GM11168 (cell line): ENCODE measurements at regions not wholly inside any gene's neighbourhood (a gene's known extent, or its start where the extent isn't known, plus 50 kb on each side); places are given as distances from the start of the nearest gene placed in this dataset.
"Not testable (repeated sequence)": the region's sequence is repeated elsewhere in the genome, so short reads cannot be mapped to it uniquely, and the experiment has no call there.

Experiments
- in situ Hi-C: fragments of 300-500 bp; cut with MboI; formaldehyde crosslinking; loops from one replicate; pipeline ENCODE4 v1.12.0; 2022; ENCODE audit warnings: low sequenced_read_pairs; ENCODE audit not compliant: unreplicated experiment

DNA sequence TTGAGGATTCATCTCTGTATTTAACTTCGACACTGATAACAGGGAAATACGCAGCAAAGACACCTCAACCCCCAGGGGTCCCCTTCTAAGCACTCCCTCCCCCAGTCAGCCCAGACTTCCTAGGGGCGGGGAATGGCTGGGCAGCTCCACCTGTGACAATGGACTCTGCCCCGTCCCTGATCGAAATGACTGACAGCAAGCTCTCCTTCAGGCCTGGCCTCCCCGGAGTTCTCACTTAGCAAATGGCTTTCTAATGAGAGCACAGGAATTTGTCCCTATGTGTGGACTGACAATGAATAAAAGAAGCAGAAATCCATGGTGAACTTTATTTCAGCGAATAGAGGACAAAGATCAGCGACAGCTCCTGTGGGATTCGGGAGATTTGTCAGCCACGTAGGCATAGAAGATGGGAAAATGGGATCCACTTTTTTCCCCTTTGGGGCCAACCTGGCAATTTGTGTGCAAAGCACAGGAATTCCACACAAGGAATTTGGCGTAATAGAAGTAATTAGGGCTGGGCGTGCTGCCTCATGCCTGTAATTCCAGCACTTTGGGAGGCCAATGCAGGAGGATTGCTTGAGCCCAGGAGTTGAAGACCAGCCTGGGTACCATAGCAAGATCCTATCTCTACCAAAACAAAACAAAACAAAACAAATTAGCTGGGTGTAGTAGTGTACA, 63.8 kb downstream of the TNFAIP2 start:
- in situ Hi-C loops, result no loop called here

DNA sequence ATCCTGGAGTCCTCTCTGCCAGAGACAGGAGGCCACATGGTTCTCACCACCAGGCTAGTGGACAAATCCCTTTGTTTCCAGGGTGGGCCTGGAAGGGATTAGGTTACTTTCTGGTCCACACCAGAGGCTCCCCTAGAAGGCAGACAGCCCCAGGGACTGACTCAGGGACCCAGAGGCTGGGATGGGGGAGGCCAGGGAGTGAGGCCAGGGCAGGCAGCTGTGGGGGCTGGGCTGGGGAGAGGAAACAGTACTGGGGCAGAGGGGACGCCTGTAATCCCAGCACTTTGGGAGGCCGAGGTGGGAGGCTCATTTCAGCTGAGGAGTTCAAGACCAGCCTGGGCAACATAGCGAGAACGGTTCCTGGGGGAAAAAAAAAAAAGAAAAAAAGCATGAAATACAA, 64.7 kb downstream of the TNFAIP2 start:
- in situ Hi-C loops, result no loop called here

DNA sequence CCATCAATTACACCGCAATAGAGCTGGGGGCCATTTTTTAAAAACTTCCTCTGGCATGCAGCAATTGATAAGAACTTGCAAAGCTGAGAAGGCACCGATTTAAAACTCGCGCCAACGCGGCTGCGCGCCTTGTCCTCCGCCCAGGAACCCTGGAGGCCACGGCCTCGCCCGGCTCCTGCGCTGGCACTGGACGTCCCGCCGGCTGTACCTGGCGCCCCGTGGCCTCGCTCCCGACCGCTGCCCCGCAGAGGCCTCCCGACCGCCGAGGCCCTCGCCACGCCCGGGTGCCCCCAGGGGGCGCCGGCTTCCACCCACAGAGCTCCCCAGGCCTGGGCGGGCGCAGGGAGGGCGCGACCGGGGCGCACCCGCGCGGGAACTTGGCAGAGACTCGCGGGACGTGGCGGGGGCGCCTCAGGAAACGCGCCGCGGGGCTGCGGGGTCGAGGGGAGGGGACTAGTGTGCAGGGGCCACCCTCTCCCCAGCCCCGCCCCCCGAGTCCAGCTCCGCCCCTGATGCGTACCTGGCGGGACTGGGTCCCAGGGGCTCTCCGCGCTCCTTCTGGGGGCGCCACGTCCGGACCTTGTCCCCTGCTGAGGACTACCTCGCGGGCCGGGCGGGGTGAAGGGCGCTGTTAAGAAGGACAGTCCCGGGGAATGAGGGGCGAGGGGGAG, 65.7 kb downstream of the TNFAIP2 start:
- in situ Hi-C loops, result no loop called here

DNA sequence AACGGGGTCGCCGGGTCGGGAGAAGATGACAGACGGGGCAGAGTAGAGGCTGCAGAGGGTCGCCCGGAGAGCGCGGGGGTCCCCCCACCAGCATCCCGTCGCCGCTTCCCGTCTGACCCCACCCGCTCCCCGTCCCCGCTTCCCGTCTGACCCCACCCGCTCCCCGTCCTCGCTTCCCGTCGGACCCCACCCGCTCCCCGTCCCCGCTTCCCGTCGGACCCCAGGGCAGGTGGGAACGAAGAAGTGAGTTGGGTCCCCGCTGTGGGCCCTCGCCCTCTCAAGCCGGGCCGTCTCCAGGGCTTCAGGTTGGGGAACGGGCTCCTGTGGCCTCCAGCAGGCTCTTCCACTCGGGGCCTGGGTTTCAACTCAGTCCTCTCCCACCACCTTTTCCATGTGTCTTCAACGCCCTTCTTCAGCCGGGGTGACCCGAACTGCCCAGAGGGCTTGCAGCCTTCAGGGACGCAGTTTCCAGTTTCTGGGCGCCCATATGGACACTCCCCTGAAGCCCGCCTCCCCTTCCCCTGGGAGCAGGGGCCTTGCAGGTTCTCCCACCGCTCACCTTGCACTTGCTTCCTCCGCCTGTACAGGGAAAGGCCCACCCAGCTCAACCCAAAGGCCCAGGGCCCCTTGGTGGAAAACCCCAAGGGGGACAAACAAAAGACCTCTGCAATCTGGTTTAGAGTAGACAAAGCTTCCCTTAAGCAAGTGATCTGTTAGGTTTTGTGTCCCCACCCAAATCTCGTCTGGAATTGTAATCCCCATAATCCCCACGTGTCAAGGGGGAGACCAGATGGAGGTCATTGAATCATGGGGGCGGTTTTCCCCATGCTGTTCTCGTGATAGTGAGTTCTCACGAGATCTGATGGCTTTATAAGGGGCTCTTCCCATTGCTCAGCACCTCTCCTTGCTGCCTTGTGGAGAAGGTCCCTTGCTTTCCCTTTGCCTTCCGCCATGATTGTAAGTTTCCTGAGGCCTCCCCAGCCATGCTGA, 66.5 kb downstream of the TNFAIP2 start:
- in situ Hi-C loops, result no loop called here

DNA sequence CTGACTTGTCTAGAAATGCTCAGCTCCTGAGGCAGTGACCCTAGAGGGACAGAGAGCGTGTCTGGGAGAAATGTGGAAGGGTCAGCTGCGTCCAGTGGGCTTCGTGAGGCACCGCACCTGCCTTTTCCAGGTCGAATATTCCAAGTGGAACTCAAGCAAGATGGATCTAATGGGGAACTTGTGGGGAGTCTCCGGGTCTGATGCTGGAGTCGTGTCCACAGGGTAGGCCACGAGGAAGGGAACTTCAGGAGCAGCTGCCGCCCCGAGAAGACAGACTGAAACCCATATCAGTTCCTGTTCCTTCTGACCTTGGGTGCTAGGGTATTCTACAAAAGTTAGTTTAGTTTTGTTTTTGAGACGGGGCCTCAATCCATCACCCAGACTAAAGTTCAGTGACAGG, 67.5 kb downstream of the TNFAIP2 start:
- in situ Hi-C loops, result no loop called here

DNA sequence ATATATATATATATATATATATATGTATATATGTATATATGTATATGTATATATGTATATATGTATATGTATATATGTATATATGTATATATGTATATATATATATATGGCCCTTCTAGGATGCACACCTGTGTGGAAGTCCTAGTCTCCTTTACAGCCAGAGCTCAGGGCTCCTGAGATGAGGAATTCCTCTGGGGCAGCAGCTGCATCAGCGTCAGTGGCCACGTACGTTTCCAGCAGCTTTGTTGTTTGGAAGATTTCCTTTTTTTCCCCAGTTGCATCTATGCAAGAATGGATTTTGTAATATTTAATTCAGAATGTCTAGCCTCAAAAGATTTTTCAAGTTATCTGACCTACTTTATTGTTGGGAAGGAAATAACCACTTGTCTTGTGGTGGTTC, 68.6 kb downstream of the TNFAIP2 start:
- in situ Hi-C loops, result no loop called here

DNA sequence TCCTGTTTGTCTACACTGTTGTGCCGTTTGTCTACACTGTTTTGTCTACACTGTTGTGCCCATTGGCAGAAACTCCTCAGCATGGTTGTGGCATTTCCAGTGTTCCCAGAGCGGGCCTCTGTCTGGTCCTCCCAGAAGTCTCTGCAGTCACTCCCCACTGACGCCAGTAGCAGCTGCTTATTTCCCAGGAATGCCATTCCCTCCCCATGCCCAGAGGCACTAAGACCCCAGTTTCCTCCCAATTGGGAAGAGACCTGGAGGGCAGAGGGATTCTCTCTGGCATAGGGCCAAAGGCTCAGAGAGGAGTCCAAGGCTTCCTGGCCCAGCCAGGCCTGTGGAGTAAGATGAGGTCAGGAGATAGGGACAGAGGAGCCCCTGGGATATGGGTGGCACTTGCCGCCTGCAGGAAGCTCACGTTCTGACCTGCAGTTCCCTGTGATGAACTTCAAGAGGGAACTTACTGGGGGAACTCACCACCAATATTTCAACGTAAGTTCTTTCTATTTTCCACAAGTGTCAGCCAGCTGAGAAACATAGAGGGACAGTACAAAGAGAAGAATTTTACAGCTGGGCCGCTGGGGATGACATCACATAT, 69.1 kb downstream of the TNFAIP2 start:
- in situ Hi-C loops, result no loop called here

DNA sequence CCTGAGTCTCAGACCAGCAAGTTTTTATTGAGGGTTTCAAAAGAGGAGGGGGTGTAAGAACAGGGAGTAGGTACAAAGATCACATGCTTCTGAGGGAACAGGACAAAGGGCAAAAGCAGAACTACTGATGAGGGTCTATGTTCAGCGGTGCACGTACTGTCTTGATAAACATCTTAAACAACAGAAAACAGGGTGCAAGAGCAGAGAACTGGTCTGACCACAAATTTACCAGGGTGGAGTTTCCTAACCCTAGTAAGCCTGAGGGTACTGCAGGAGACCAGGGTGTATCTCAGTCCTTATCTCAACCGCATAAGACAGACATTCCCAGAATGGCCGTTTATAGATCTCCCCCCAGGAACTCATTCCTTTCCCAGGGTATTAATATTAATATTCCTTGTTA, 69.6 kb downstream of the TNFAIP2 start:
- in situ Hi-C loops, result not testable (repeated sequence)

DNA sequence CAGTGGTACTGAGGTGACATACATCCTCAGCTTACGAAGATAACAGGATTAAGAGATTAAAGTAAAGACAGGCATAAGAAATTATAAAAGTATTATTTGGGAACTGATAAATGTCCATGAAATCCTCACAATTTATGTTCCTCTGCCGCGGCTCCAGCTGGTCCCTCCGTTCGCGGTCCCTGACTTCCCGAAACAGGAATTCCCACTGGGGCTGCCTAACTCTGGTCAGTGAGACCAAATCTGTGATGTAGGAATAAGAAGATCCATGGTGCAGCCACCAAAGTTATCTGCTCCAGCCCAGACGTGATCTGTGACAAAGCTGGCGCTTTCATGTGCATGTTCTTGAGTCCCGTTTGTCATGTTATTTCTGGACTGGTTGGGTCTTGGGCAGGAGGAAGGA, 70.2 kb downstream of the TNFAIP2 start:
- in situ Hi-C loops, result not testable (repeated sequence)

DNA sequence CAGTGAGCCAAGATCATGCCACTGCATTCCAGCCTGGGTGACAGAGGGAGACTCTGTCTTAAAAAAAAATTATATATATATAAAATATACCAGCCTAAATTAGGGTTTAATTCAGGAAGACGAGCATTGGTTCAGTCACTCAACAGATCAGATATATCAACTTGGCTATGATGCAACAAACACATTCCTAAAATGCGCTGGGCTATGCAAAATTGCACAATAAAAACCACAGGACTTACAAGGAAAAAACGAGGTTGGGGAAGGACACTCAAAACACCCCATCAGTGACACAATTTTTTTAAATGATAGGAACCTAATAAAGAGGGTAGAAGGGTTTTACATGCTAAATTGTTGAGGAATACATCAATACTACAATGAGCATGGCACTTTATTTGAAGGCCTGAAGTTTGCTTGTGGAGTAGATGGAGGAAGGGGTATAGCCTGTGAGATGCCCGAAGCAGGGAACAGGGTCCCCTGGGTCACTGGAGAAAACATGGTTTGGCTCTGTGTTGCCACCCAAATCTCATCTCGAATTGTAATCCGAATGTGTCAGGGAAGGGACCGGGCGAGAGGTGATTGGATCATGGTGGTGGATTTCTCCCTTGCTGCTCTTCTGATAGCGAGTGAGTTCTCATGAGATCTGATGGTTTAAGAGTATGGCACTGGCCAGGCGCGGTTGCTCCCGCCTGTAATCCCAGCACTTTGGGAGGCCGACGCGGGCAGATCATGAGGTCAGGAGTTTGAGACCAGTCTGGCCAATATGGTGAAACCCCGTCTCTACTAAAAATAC, 71.2 kb downstream of the TNFAIP2 start:
- in situ Hi-C loops, result no loop called here

DNA sequence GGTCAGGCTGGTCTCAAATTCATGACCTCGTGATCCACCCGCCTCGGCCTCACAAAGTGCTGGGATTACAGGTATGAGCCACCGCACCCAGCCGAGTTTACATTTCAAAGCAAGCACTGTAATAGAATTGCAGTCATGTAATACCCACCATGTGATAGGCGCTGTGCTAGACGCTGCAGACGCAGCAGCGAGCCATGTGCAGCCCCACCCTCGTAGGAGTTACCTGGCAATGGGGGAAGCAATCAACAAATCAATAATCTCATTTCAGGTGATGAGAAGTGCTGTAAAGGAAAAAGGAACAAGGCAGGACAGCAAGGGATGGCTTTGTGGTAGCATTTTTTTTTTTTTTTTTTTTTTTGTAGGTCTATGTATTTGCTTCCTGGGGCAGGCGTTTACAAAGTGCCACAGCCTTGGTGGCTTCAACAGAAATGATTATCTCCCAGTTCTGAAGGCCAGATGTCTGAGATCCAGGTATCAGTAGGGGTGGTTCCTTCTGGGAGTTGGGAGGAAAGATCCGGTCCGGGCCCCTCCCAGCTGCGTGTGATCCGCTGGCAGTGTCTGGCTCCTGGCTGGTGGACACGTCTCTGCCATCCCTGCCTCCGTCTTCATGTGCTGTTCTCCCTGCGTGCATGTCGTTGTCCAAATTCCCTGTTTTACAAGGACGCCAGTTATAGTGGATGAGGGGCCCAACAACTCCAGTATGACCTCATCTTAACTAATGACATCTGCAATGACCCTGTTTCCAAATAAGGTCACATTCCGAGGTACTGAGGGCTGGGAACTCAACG, 72.8 kb downstream of the TNFAIP2 start:
- in situ Hi-C loops, result no loop called here

DNA sequence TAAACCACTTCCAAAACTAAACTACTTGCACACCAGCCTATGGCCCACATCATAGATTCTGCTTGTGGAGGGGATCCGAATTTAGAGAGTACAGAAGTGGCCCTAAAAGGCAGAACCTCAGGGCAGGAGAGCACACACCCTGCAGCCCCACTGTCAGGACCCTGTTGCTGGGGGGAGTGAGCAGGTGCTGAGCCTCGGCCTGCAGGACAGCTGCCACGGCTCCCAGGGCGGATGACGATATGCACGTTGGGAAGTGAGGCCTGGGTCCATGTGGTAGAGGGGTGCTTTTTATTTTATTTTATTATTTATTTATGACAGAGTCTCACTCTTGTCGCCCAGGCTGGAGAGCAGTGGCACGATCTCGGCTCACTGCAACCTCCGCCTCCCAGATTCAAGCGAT, 73.5 kb downstream of the TNFAIP2 start:
- in situ Hi-C loops, result no loop called here

DNA sequence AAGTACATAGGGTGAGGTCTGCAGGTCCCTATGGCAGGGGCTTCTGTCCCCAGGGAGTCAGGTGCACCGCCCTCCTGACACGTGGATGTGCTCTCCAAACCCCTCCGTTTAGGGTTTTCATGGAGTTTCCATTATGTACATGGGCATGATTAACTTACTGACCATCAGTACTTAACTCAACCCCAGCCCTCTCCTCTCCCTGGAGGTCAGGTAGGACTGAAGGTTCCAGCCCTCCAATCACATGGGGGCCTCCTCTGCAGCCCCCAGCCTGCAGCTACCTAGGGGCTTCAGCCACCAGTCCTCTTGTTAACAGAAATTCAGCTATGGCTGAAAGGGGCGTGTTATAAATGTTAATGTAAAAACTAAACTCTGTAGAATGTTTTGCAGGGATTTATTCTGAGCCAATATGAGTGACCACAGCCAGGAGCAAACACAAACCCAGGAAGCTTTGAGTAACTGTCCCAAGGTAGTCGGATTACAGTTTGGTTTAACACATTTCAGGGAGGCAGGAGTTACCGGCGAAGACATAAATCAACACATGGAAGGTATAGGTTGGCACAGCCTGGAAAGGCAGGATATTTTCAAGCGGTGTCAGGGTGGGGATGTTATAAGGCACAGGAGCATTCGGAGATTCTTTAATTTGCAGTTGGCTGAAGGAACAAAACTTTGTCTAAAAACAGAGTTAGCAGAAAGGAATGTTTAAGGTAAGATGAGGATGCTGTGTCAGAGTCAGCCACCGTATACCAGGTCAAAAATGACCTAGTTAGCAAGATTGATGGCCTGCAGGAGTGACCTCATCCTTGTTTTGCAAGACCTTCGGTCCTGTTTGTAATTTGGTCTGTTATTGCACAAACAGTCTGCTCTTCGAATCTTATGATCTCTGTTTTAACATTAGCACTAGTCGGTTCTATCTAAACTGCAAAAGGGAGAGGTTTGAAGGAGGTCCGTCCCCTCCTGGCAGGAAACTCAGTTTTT, 75.2 kb downstream of the TNFAIP2 start:
- in situ Hi-C loops, result no loop called here

DNA sequence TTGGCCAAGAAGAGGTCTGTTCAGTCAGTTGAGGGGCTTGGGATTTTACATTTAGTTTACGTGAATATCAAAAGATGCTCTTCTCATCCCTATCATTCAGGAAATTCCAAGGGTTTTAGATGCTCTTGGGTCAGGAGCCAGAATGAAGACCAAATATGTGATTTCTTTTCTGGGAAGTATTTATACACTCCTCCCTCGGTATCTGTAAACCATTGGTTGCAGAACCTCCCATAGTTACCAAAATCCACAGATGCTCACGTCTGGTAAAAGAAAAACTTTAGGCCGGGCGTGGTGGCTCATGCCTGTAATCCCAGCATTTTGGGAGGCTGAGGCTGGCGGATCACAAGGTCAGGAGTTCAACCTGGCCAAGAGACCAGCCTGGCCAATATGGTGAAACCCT, 75.9 kb downstream of the TNFAIP2 start:
- in situ Hi-C loops, result no loop called here

DNA sequence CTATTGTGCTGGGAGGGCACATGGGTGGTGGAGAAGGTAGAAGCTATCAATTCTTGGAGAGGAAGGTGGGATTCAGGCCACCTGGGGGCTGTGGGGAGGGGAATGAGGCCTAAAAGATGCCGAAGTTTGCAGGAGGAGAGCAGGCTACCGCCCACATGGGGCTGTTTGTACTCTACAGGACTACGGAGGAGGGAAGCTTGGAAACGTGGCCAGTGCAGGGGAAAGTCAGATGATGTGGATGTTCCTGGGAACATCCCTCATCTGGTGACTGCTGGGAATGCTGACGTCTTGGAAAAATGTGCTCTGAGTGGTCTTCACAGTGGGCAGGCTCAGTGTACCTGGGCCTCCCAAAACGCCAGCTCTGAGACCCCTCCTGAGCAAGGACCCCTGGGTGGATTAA, 78.5 kb downstream of the TNFAIP2 start:
- in situ Hi-C loops, result no loop called here

DNA sequence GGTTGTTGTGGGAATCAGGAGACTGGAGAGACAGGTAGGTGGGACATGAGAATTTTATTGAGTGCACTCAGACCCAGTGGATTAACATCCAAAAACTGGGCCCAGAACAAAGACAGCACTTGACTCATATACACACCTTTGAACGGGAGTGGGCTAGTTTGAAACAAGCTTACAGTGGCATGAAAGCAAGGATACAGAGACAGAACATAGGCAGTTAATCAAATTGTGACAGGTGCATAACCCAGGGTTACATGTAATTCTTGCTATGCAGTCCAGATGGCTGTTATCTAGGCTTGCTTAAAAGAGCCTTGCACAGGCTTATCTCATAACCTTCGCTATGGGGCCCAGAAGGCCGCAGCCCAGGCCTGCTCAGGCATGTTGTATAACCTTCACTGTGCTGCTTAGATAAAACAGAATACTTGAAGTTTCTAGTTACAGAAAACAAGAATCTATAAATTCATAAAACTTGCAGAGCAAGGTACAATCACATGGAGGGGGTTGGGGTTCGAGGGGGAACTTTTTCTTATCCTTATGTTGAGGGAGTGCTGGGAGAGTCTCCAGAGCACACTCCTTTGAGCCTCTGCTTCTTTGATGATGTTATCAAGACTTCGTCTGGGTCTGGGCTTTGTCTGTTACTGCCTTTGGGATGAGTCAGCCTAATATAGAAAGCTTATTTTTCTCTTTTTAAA, 81.7 kb downstream of the TNFAIP2 start:
- in situ Hi-C loops, result no loop called here

DNA sequence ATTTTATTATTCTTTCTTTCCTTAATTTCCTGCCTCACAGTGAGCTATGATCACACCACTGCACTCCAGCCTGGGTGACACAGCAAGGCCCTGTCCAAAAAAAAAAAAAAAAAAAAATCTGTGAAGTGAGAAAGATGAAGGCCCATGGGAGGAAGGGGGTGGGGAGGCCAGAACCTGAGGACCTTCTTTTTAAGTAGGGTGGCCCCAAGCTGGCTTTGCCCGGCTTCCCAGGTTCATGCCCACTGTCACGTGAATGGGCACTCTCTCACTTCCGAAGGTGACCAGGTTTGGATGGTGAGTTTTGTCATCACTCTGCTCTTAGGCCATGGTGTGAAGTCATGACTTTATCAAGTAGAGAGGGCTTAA, 82.3 kb downstream of the TNFAIP2 start:
- in situ Hi-C loops, result no loop called here
